GOT3 (cell line): ENCODE measurements at regions not wholly inside any gene's neighbourhood (a gene's known extent, or its start where the extent isn't known, plus 50 kb on each side); places are given as distances from the start of the nearest gene placed in this dataset.

Source experiments
- DNase-seq: peaks from one replicate; lab custom pipeline; 2025; ENCODE audit warnings: mixed read lengths; lab: John Stamatoyannopoulos, UW

GRCh38 chr4:188197566-188197965 lies 58.3 kb downstream of the TRIML1 start:
- no peak for DNase-seq

DNA sequence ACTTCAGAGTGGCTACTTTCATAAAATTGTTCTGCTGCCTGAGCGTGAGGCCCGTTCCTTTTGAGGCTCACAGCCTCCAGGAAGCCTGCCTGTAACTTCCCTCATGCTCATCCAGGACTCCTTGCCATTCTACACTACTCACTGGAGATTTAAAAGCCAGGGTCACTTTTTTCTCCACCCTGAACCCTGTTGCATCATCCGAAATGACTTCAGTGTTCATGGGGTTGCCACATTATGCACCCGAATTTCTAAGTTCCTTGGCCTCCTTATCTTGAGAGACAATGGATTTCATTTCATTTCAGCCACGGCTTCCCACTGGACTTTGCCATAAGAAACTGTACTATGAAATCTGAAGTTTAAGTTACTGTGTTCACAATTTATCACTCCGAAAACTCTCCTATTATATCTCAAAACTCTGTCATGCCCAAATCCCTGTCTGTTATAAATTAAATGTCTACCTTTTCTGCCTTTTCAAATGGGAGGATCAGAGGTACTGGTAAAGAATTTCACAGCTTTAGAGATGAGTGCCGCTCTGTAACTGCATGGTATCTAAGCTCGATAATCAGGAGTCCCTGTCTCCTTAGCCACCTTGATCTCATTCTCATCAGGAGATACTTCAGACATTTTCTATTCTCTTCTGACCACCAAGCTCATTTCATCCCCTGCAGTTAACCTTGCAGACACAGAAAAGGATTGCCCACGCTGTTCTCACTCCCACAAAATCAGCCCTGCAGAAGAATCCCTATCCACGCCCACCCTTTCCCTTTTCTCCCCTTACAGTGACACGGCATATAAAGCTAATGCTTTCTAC lies 59.9 kb downstream of the TRIML1 start:
- no peak for DNase-seq

- DNase-seq: no peak
Observed at GRCh38 chr4:188201851-188202250, 62.6 kb downstream of the TRIML1 start.

DNA sequence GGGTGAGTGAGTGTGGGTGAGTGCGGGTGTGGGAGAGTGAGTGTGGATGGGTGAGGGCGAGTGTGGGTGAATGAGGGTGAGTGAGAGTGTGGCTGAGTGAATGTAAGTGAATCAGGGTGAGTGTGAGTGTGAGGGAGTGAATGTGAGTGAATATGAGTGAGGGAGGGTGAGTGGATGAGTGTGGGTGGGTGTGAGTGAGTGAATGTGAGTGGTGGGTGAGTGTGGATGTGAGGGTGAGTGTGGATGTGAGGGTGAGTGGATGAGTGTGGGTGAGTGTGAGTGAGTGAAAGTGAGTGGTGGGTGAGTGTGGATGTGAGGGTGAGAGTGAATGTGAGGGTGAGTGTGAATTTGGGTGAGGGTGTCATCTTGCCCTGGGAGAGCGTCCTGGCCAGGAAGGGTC lies 67.5 kb downstream of the TRIML1 start:
- DNase-seq: no peak

GRCh38 chr4:188214861-188215260 lies 75.6 kb downstream of the TRIML1 start:
- no peak for DNase-seq

GRCh38 chr4:188218392-188218791 lies 79.2 kb downstream of the TRIML1 start:
- DNase-seq: no peak

DNA sequence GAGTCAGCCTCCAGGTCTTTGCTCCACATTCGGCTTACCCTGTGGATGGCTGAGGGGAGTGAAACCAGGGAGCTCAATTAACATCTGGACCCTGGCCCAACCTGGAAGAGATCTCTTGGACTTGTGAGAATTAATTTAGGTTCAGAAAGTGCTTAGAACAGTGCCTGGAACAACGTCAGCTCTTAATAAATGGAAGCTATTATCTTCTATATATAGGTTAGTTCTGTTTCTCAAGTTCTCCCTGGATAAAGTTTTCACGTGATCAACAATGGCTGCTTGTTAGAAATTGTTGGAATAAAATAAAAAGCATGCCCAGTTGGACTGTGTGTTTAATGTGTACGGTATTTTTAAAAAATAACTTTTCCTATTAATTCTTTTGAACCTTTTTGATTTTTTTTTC lies 80.8 kb downstream of the TRIML1 start:
- no peak for DNase-seq

DNA sequence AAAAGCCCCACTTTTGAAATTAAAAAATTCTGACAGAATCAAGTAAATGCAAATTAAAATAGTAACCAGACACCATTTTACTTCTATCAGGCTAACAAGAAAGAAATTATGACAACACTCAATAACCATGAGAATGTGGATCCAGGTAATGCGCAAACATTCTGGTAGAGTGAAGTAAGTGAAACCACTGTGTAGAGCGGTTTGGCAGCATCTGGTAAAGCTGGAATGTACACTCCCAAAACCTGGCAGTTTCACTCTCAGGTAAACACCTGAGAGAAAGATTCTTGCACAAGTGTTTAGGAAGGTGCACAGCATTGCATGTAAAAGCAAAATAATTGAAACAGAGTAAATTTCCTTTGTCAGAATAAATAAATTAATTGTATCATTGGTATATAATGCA lies 81.8 kb downstream of the TRIML1 start:
- no peak for DNase-seq

- DNase-seq: no peak
Observed at GRCh38 chr4:188228279-188228678, 89.0 kb downstream of the TRIML1 start.

DNA sequence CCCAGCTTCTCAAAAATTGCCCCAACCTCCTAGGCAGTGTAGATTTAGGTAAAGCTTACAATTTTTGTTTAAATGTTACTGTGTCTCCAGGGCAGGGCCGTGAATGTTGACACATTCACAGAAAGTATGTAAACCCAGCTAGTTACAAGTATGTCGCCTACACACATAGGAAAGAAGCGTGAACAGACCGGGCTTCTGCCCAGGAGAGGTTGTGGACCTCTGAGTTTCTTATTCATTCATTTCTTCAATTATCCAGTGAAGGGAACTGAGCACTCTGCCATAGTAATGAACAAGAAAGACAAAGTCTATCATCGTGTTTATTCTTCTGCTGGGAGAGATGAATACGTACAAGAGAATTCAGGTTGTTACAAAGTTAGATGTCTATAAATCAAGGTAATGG lies 93.2 kb downstream of the TRIML1 start:
- DNase-seq: no peak

DNA sequence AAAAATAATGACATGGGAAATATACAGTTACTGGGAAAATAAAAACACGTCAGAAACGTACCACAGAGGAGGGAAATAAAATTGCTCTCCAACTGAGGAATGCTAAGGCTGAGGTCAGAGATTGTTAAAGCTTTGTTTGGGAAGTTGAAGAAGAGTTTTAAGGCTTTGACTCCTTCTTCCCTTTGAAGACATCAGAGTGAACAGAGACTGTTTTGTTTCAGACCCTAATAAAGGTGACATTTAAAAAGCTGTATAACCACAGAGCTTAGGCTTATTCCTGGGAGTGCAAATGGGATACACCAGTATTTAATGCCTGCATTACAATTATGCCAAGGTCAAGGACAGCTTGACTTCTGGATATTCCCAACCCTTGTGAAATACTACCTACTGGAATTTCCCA lies 102.8 kb downstream of the TRIML1 start:
- no peak for DNase-seq

DNA sequence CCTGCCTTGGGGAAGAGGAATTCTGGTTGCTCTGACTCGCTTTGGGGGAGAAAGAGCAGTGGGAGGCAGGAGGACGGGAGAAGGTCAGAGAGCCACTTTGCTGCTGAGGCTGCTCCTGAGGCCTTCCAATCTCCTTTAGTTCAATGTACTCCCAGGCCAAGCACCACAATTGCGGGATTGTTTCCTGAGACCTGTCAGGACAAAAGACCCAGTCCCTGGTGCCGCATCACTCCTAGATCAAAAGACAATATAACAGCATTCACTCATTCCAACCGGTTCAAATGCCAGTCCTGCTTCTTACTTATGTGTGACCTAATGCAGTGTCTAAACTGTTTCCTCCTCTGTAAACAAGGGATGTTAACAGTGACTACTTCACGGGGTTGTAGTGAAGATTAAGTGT lies 106.4 kb downstream of the TRIML1 start:
- no peak for DNase-seq

DNA sequence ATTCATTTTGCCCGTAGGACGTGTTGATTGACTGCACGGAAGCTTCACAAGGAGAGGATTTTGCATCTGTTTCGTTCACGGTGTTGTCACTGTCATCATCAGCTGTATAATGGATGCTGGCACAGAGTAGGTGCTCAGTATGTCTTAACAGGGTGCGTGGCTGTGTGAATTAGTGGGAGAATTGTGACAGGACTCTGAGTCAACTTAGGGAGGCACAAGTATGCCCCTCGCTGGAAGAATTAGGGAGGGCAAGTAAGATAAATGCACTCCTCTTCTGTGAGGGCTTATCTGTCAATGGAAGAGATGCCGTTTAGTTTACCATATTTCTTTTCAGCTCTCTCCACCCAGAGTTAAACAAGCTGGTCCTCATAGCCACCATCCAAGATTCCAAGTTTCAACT lies 107.2 kb downstream of the TRIML1 start:
- DNase-seq: no peak

DNA sequence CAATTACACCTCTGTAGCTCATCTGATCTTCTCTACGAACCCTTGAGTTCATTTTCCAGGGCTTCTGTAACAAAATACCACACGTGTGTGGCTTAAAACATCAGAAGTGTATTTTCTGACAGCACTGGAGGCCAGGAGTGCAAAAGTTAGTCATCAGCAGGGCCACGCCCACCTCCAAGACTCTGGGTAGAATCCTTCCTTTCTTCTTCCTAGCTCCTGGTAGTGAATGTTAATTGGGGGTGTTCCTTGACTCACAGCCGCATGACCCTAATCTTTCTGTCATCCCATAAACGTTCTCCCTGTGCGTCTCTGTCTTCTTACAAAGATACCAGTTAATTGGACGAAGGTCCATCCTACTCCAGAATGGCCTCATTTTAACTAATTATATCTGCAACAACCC lies 115.0 kb downstream of the TRIML1 start:
- no peak for DNase-seq

GRCh38 chr4:188262464-188262863 lies 123.2 kb downstream of the TRIML1 start:
- no peak for DNase-seq

DNA sequence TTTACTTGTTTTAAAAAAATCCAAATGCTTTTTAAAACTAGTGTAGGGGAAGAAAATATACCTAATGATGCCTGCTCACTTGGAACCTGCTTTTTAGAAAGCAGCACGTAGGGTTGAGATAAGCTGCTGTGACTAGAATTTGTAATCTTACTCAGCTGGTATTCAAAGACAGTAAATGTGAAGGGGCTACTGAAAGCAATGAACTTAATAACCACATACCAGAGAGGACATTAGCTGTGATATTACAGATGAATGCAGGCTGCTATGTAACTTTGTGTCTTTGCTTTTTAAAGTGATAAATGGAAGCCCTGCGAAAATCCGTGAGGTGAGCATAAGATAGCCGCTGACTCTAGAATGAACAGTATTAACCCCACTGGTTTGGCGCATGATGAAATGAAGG lies 124.1 kb downstream of the TRIML1 start:
- DNase-seq: no peak

DNA sequence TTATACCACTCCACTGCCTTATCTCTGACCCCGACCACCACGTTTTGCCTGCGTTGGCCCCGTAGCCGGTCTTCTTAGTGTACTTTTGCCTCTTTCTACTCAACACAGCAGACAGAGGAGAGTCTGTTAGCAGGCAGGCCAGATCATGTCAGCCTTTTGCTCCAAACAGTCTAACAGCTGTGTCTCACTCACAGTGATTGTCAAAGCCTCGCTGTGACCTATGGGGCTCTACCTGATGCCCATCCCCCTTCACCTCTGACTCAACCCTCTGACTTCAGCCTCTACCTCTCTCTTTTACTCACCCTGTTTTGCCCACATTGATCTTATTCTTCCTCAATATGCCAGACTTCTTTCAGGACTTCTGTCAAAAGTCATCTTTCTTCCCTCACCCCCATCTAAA lies 127.1 kb downstream of the TRIML1 start:
- no peak for DNase-seq

DNA sequence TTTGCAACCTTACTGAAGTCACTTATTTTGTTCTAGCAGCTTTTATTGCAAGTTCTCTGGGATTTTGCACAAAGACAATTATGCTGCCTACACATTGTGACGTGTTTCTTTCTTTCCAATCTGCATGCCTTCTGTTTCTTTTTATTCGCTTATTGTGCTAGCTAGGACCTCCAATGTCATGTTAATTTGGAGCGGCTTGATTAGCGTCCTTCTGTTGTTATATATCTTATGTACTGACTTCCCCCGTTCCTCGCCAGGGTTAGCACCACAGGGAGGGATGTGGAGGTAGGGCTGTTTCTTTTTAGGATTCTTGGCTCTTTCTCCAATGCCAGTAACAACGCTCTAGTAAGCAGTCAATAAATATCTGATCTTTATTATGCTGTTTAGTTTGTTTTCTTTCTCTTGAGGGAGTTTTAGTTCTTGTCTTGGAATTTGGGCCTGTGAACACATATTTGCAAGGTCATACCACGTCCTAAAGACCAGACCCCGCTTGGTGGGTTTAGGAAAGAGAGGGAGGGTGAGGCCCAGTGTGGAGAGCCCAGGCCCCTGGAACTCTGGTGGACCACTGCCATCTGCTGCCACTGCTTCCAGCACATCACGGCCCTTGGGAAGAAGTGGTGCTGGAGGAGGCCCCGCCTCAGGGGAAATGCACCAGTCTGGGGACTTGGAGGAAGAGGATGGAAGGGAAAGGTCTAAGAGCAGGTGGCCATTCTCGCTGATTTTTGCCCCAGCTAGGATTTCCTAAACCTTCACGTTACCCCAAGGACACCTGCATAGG lies 129.1 kb downstream of the TRIML1 start:
- DNase-seq: no peak

GRCh38 chr4:188270273-188271069 lies 131.2 kb downstream of the TRIML1 start:
- no peak for DNase-seq

DNA sequence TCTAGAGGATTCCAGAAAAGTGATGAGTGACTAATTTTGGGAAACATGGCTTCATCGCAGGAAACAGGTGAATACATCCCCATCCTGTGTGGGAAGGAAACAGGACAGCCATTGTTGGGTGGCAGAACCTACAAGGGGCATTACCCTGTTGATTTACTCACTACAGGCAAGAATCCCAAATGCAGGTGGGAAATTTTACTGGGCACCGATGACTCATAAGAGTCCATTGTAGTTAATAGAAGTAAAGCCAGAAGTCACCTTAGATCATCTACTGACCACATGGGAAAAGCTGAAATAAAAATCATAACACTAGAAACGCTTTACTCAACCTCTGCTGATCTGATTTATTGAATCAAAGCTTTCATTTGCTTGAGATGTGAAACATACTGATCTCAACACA lies 136.4 kb downstream of the TRIML1 start:
- DNase-seq: no peak

- DNase-seq: no peak
Observed at GRCh38 chr4:188279184-188279583, 139.9 kb downstream of the TRIML1 start.

- DNase-seq: no peak
Observed at GRCh38 chr4:188282471-188283232, 143.4 kb downstream of the TRIML1 start.
